Brain pericyte (primary cell): ENCODE measurements at regions not wholly inside any gene's neighbourhood (a gene's known extent, or its start where the extent isn't known, plus 50 kb on each side); places are given as distances from the start of the nearest gene placed in this dataset.
"Not testable (repeated sequence)": the region's sequence is repeated elsewhere in the genome, so short reads cannot be mapped to it uniquely, and the experiment has no call there.

ENCODE experiments used
- DNase-seq: peaks from one replicate; pipeline ENCODE4 v3.0.0-alpha.2; 2012; ENCODE audit warnings: low read depth, low spot score

GRCh38 chr3:72033666-72034428 lies 248.9 kb upstream of the PROK2 start:
- no peak for DNase-seq

DNA sequence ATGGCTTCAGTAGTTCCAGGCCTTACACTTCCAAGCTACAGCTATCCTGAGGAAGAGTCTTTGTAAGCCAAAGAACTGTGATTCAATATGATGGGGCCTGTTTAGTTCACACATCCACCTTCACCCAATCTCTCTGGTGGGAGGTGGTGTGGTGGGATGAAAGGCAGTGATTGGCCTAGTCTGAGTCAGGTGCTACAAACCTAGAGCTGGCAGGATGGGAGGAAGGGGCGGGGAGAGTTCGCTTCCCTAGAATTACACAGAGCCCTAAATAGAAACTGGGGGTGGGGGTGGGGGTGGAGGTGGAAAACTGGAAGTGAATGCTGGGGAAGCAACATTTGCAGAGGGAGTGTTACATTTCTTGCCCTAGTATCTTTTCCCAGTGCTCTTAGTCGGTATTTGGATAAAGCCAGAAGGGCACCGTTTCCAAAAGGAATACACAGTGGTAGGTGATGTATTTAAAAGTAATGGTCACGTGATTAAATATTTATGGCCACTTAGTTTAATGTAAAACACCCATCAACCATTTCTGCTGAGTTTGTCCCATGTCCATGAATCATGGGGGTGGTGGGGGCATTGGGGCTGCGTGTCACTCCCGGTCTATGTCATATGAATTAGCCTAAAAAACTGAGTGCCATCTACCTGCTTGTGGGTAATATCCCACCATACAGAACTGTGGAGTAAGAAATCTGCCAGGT lies 247.6 kb upstream of the PROK2 start:
- DNase-seq: no peak

DNA sequence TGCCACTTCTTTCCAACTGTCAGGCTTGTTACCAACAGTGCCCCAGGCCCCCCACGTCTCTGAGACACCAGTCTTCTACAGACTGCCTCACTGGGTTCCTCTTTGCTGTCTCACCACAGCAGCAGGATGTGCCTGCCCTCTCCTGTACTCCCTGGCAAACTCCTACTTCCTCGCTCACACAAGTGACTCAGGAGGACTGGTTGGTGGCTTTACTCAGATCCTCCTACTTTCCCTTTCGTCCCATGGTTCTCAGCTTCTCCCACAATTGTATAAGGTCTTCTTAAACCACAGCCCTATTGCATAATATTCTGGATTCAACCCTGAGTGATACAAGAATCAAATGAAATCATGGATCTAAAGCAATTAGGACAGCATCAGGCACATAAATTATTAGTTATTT lies 246.6 kb upstream of the PROK2 start:
- DNase-seq: no peak

GRCh38 chr3:72030296-72030695 lies 245.3 kb upstream of the PROK2 start:
- DNase-seq: not testable (repeated sequence)

GRCh38 chr3:72028726-72029125 lies 243.8 kb upstream of the PROK2 start:
- DNase-seq: not testable (repeated sequence)

DNA sequence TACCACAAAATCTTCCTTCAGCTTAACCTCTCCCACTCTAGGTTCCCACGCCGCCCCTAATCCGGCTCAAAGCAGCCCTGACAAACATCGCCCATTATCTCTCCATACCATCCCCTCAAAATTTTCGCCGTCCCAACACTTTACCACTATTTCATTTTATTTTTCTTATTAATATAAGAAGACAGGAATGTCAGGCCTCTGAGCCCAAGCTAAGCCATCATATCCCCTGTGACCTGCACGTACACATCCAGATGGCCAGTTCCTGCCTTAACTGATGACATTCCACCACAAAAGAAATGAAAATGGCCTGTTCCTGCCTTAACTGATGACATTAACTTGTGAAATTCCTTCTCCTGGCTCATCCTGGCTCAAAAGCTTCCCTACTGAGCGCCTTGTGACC lies 243.4 kb upstream of the PROK2 start:
- DNase-seq: not testable (repeated sequence)

DNA sequence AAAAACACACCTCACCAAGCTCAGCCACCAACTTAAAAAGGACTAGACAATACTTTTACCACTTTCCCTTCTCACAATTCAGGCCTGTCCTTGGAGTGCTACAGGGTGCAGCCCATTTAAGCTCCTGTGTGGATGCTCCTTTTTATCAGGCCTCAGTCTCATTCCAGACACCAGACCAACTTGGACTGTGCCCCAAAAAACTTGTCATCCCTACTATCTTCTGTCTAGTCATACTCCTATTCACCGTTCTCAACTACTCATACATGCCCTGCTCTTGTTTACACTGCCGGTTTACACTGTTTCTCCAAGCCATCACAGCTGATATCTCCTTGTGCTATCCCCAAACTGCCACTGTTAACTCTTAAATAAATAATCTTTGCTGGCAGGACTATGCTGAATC lies 242.8 kb upstream of the PROK2 start:
- not testable (repeated sequence) for DNase-seq

- no peak for DNase-seq
Measured at GRCh38 chr3:72022027-72022426, 237.1 kb upstream of the PROK2 start.

- no peak for DNase-seq
Measured at GRCh38 chr3:72021531-72021930, 236.6 kb upstream of the PROK2 start.

DNA sequence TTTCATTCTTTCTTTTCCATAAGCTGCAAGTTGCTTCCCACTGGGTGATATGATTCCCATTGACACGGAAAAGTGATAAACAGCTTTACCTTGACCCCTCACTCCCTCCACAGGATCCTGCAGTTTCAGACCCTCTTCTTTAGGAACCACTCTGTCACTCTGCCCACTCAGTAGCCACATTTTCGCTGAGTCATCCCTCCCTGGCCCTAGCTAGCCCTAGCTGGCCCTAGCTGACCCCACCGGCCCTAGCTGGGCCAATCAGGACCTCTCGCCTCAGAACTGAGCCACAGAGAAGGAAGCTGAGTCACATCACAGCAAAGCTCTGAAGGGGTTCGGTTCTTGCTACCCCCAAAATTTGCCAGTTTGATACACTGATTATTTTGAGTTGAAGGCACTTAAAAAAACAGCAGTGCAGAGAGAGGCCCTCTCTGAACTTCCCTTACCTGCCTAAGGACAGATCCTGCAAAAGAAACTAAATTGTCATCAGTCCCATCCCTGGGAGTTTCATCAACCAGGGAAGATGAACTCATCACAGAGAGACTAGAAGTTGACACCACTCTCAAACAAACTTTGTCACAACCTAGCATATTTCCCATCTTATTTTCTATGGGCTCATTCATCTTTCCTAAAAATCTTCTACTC lies 233.5 kb upstream of the PROK2 start:
- no peak for DNase-seq

- DNase-seq: no peak
Measured at GRCh38 chr3:72017935-72018334, 233.0 kb upstream of the PROK2 start.

- no peak for DNase-seq
Measured at GRCh38 chr3:72017311-72017710, 232.4 kb upstream of the PROK2 start.

DNA sequence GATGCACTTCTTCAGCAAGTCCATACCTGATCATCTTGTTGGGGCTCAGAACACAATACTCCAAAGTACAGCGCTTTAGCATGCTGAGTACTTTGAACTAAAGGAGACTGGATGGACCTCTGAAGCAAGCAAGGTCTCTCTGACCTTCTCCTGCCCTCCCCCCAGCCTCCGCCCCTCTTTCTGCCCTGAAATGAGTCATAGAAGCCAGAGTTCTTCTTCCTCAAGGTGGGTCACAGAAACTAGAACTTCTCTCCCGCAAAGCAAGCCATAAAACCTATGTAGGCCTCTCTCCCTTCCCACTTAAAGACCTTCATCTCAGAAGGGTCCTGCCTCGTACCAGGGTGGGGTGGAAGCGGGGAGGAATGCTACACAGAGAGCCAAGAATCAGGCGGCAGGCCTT lies 230.5 kb upstream of the PROK2 start:
- no peak for DNase-seq

DNA sequence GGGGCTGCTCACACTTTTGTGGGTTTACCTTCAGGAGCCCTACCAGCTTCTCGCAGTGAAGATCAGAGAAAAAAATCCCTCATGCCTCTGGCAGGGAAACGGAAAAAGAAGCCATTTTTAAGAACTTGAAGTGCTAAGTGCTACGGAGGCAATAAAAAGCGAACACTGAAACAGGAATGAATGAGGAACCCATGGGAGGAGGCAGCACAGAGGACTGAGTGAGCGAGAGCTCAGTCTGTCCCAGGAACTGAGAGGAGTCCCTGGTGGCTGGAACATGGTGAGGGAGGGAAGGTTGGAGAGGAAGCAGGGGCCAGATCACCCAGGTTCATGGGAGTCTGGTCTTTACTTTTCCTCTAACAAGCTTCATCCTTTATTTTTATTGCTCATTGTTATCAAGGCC lies 228.1 kb upstream of the PROK2 start:
- DNase-seq: no peak

GRCh38 chr3:72012363-72012762 lies 227.4 kb upstream of the PROK2 start:
- no peak for DNase-seq

- no peak for DNase-seq
Measured at GRCh38 chr3:72011485-72011884, 226.5 kb upstream of the PROK2 start.

- no peak for DNase-seq
Measured at GRCh38 chr3:72009851-72010443, 225.0 kb upstream of the PROK2 start.

DNA sequence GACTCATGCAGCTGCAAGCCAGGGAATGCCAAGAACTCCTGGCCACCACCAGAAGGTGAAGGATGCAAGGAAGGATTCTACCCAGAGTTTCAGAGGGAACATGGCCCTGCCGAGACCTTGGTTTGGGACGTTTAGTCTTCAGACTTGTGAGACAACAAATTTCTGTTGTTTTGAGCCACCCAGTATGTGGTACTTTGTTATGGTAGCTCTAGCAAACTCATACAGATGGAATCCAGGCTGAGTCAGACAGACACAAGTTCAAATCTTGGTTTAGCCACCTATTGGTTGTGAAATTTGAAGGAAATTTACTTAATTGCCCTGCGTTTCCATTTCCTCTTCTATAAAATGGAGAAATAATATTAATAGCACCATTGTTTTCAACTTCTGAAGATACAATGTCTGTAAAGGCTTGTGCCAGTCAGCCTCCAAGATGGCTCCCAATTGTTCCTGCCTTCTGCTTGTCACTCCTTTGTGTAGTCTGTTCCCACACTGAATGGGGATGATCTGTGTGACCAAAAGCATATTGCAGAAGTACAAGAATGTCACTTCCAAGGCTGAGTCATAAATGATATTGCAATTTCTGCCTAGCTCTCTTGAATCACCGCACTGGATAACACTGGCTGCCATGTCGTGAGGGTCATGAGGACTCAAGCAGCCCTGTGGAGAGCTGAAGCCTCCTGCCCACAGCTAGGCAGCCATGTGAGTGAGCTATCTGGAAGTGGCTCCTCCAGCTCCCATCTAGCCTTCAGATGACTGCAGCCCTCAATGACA lies 223.5 kb upstream of the PROK2 start:
- no peak for DNase-seq

GRCh38 chr3:72006631-72007556 lies 221.9 kb upstream of the PROK2 start:
- DNase-seq: no peak

DNA sequence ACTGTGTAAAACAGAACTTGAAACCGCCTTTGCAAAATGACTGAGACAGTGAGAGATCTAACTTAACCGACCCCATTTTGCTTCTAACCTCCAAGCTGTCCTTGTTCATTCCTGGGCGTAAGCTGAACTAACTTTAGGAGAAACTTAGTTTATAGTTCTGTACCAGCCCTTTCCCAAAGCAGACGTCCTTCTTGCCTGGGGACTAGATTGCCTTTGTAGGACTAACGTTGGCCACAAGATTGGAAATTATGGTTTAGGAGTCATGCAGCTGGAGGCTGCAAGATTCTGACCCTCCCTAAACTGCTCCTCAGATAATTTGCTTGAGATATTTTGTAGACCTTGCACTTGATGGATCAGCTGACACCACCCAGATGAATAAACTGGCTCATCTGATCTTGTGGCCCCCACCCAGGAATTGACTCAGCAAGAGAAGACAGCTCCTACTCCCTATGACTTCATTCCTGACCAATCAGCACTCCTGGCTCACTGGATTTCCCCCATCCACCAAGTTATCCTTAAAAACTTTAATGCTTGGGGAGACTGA lies 219.9 kb upstream of the PROK2 start:
- no peak for DNase-seq
